ENCODE measurements at regions not wholly inside any gene's neighbourhood (a gene's known extent, or its start where the extent isn't known, plus 50 kb on each side); places are given as distances from the start of the nearest gene placed in this dataset.

GRCh38 chr2:81299841-81300240 lies 995.3 kb upstream of the LRRTM1 start:
- Mint-ChIP-seq H3K9me3 (peaks cover 2 to 20% (median 2%) of the 10 kb centered on the region in 3 donors), H3K27ac (no peak overlapping the region), H3K36me3 (no peaks in the 10 kb centered on the region), H3K27me3 (no peaks in the 10 kb centered on the region), H3K4me3 (no peak overlapping the region), H3K4me1 (no peaks in the 10 kb centered on the region)

GRCh38 chr2:81290846-81291245 lies 986.3 kb upstream of the LRRTM1 start:
- no peak overlapping the region for H3K4me3 Mint-ChIP-seq
- peaks cover 0 to 7% (median 2%) of the 10 kb centered on the region in 3 donors for H3K9me3 Mint-ChIP-seq
- no peaks in the 10 kb centered on the region for H3K36me3 Mint-ChIP-seq
- H3K4me1 Mint-ChIP-seq, result no peaks in the 10 kb centered on the region
- H3K27ac Mint-ChIP-seq, result no peak overlapping the region
- H3K27me3 Mint-ChIP-seq, result no peaks in the 10 kb centered on the region

GRCh38 chr2:81283081-81283480 lies 978.5 kb upstream of the LRRTM1 start:
- no peaks in the 10 kb centered on the region for H3K4me1 Mint-ChIP-seq
- H3K4me3 Mint-ChIP-seq, result no peak overlapping the region
- no peaks in the 10 kb centered on the region for H3K27me3 Mint-ChIP-seq
- peaks cover 1% of the 10 kb centered on the region for H3K36me3 Mint-ChIP-seq
- H3K27ac Mint-ChIP-seq, result no peak overlapping the region
- peaks cover 0 to 7% (median 2%) of the 10 kb centered on the region in 3 donors for H3K9me3 Mint-ChIP-seq

- no peaks in the 10 kb centered on the region for H3K4me1 Mint-ChIP-seq
- H3K36me3 Mint-ChIP-seq, result peaks cover 1% of the 10 kb centered on the region
- H3K4me3 Mint-ChIP-seq, result no peak overlapping the region
- H3K27ac Mint-ChIP-seq, result no peak overlapping the region
- no peaks in the 10 kb centered on the region for H3K27me3 Mint-ChIP-seq
- H3K9me3 Mint-ChIP-seq, result peaks cover 0 to 7% (median 0%) of the 10 kb centered on the region in 3 donors
These were observed 977.7 kb upstream of the LRRTM1 start for GRCh38 chr2:81282151-81282769.

- H3K9me3 Mint-ChIP-seq, result peaks cover 2 to 29% (median 3%) of the 10 kb centered on the region in 3 donors
These were observed 972.0 kb upstream of the LRRTM1 start for GRCh38 chr2:81276595-81276994.

GRCh38 chr2:81266106-81266505 lies 961.6 kb upstream of the LRRTM1 start:
- no peak overlapping the region for H3K4me3 Mint-ChIP-seq
- peak overlapping the region in 1 of 3 donors; percentile 63 for H3K27ac Mint-ChIP-seq
- peaks cover 8 to 16% (median 12%) of the 10 kb centered on the region in 3 donors for H3K9me3 Mint-ChIP-seq
- peaks cover 3% of the 10 kb centered on the region for H3K36me3 Mint-ChIP-seq
- no peaks in the 10 kb centered on the region for H3K4me1 Mint-ChIP-seq
- no peaks in the 10 kb centered on the region for H3K27me3 Mint-ChIP-seq

More at GRCh38 chr2:81276595-81276994, 972.0 kb upstream of the LRRTM1 start:
- peaks cover 1% of the 10 kb centered on the region for H3K36me3 Mint-ChIP-seq
- H3K4me1 Mint-ChIP-seq, result no peaks in the 10 kb centered on the region
- no peaks in the 10 kb centered on the region for H3K27me3 Mint-ChIP-seq
- H3K4me3 Mint-ChIP-seq, result no peak overlapping the region
- no peak overlapping the region for H3K27ac Mint-ChIP-seq

GRCh38 chr2:81263989-81264388 lies 959.4 kb upstream of the LRRTM1 start:
- Mint-ChIP-seq H3K27ac (no peak overlapping the region), H3K27me3 (no peaks in the 10 kb centered on the region), H3K4me1 (no peaks in the 10 kb centered on the region), H3K4me3 (no peak overlapping the region), H3K9me3 (peaks cover 5 to 11% (median 6%) of the 10 kb centered on the region in 3 donors), H3K36me3 (no peaks in the 10 kb centered on the region)

- no peak overlapping the region for H3K4me3 Mint-ChIP-seq
- no peaks in the 10 kb centered on the region for H3K4me1 Mint-ChIP-seq
- H3K27me3 Mint-ChIP-seq, result no peaks in the 10 kb centered on the region
- H3K27ac Mint-ChIP-seq, result no peak overlapping the region
- H3K9me3 Mint-ChIP-seq, result peaks cover 0 to 9% (median 5%) of the 10 kb centered on the region in 3 donors
- H3K36me3 Mint-ChIP-seq, result no peaks in the 10 kb centered on the region
These were observed 955.8 kb upstream of the LRRTM1 start for GRCh38 chr2:81260320-81260719.

- peaks cover 2 to 10% (median 7%) of the 10 kb centered on the region in 3 donors for H3K9me3 Mint-ChIP-seq
- no peak overlapping the region for H3K27ac Mint-ChIP-seq
- H3K4me1 Mint-ChIP-seq, result no peaks in the 10 kb centered on the region
- H3K27me3 Mint-ChIP-seq, result no peaks in the 10 kb centered on the region
- no peak overlapping the region for H3K4me3 Mint-ChIP-seq
- H3K36me3 Mint-ChIP-seq, result no peaks in the 10 kb centered on the region
These were observed 945.7 kb upstream of the LRRTM1 start for GRCh38 chr2:81250270-81250669.

GRCh38 chr2:81249152-81249551 lies 944.6 kb upstream of the LRRTM1 start:
- Mint-ChIP-seq H3K9me3 (peaks cover 2 to 7% (median 7%) of the 10 kb centered on the region in 3 donors), H3K4me1 (no peaks in the 10 kb centered on the region), H3K27ac (no peak overlapping the region), H3K27me3 (no peaks in the 10 kb centered on the region), H3K4me3 (no peak overlapping the region), H3K36me3 (peaks cover 2% of the 10 kb centered on the region)

GRCh38 chr2:81247648-81248047 lies 943.1 kb upstream of the LRRTM1 start:
- H3K4me1 Mint-ChIP-seq, result no peaks in the 10 kb centered on the region
- H3K27ac Mint-ChIP-seq, result no peak overlapping the region
- peaks cover 2% of the 10 kb centered on the region for H3K36me3 Mint-ChIP-seq
- peaks cover 2 to 7% (median 7%) of the 10 kb centered on the region in 3 donors for H3K9me3 Mint-ChIP-seq
- H3K4me3 Mint-ChIP-seq, result no peak overlapping the region
- no peaks in the 10 kb centered on the region for H3K27me3 Mint-ChIP-seq

GRCh38 chr2:81242501-81242900 lies 937.9 kb upstream of the LRRTM1 start:
- peaks cover 2 to 15% (median 2%) of the 10 kb centered on the region in 3 donors for H3K9me3 Mint-ChIP-seq
- no peak overlapping the region for H3K4me3 Mint-ChIP-seq
- H3K4me1 Mint-ChIP-seq, result no peaks in the 10 kb centered on the region
- H3K27ac Mint-ChIP-seq, result no peak overlapping the region
- H3K36me3 Mint-ChIP-seq, result peaks cover 2% of the 10 kb centered on the region
- no peaks in the 10 kb centered on the region for H3K27me3 Mint-ChIP-seq

GRCh38 chr2:81238462-81238861 lies 933.9 kb upstream of the LRRTM1 start:
- H3K36me3 Mint-ChIP-seq, result no peaks in the 10 kb centered on the region
- H3K27ac Mint-ChIP-seq, result no peak overlapping the region
- H3K27me3 Mint-ChIP-seq, result no peaks in the 10 kb centered on the region
- H3K4me3 Mint-ChIP-seq, result no peak overlapping the region
- H3K9me3 Mint-ChIP-seq, result peaks cover 0 to 25% (median 0%) of the 10 kb centered on the region in 3 donors
- no peaks in the 10 kb centered on the region for H3K4me1 Mint-ChIP-seq

- H3K9me3 Mint-ChIP-seq, result peaks cover 0 to 25% (median 0%) of the 10 kb centered on the region in 3 donors
- H3K4me3 Mint-ChIP-seq, result no peak overlapping the region
- no peaks in the 10 kb centered on the region for H3K36me3 Mint-ChIP-seq
- H3K4me1 Mint-ChIP-seq, result no peaks in the 10 kb centered on the region
- H3K27me3 Mint-ChIP-seq, result no peaks in the 10 kb centered on the region
- H3K27ac Mint-ChIP-seq, result no peak overlapping the region
These were observed 931.0 kb upstream of the LRRTM1 start for GRCh38 chr2:81235601-81236000.

GRCh38 chr2:81234711-81235110 lies 930.2 kb upstream of the LRRTM1 start:
- no peaks in the 10 kb centered on the region for H3K4me1 Mint-ChIP-seq
- no peak overlapping the region for H3K4me3 Mint-ChIP-seq
- H3K27ac Mint-ChIP-seq, result no peak overlapping the region
- H3K27me3 Mint-ChIP-seq, result no peaks in the 10 kb centered on the region
- peaks cover 0 to 21% (median 0%) of the 10 kb centered on the region in 3 donors for H3K9me3 Mint-ChIP-seq
- H3K36me3 Mint-ChIP-seq, result no peaks in the 10 kb centered on the region

GRCh38 chr2:81225756-81226155 lies 921.2 kb upstream of the LRRTM1 start:
- Mint-ChIP-seq H3K4me1 (no peaks in the 10 kb centered on the region), H3K4me3 (no peak overlapping the region), H3K27me3 (no peaks in the 10 kb centered on the region), H3K36me3 (no peaks in the 10 kb centered on the region), H3K27ac (no peak overlapping the region), H3K9me3 (peaks cover 4 to 7% (median 6%) of the 10 kb centered on the region in 3 donors)
